ENCODE measurements at regions not wholly inside any gene's neighbourhood (a gene's known extent, or its start where the extent isn't known, plus 50 kb on each side); places are given as distances from the start of the nearest gene placed in this dataset.
"Not testable (repeated sequence)": the region's sequence is repeated elsewhere in the genome, so short reads cannot be mapped to it uniquely, and the experiment has no call there.

GRCh38 chr12:107144441-107144840 lies 51.1 kb upstream of the CRY1 start:
- no peak for DNase-seq

- no peak for DNase-seq
Measured at GRCh38 chr12:107144990-107145389, 51.6 kb upstream of the CRY1 start.

GRCh38 chr12:107145397-107145796 lies 52.0 kb upstream of the CRY1 start:
- DNase-seq, result no peak

GRCh38 chr12:107148107-107148506 lies 54.8 kb upstream of the CRY1 start:
- no peak for DNase-seq

- DNase-seq, result no peak
Measured at GRCh38 chr12:107152315-107152714, 59.0 kb upstream of the CRY1 start.

GRCh38 chr12:107159384-107159900 lies 66.1 kb upstream of the CRY1 start:
- no peak for DNase-seq

GRCh38 chr12:107163413-107163812 lies 70.1 kb upstream of the CRY1 start:
- DNase-seq, result no peak

- no peak for DNase-seq
Measured at GRCh38 chr12:107164392-107164791, 71.0 kb upstream of the CRY1 start.

GRCh38 chr12:107165581-107165980 lies 72.2 kb upstream of the CRY1 start:
- no peak for DNase-seq

- no peak for DNase-seq
Measured at GRCh38 chr12:107167756-107168155, 74.4 kb upstream of the CRY1 start.

- DNase-seq, result no peak
Measured at GRCh38 chr12:107169200-107169599, 75.9 kb upstream of the CRY1 start.

- no peak for DNase-seq
Measured at GRCh38 chr12:107178776-107179175, 85.4 kb upstream of the CRY1 start.

GRCh38 chr12:107179871-107180270 lies 86.5 kb upstream of the CRY1 start:
- no peak for DNase-seq

- no peak for DNase-seq
Measured at GRCh38 chr12:107180272-107180671, 86.9 kb upstream of the CRY1 start.

- no peak for DNase-seq
Measured at GRCh38 chr12:107184359-107184930, 91.1 kb upstream of the CRY1 start.

GRCh38 chr12:107196681-107197080 lies 103.3 kb upstream of the CRY1 start:
- DNase-seq, result no peak

GRCh38 chr12:107200394-107200793 lies 107.0 kb upstream of the CRY1 start:
- no peak for DNase-seq

- no peak for DNase-seq
Measured at GRCh38 chr12:107207931-107208525, 114.7 kb upstream of the CRY1 start.

- not testable (repeated sequence) for DNase-seq
Measured at GRCh38 chr12:107209700-107210099, 116.4 kb upstream of the CRY1 start.

GRCh38 chr12:107214373-107214773 lies 121.0 kb upstream of the CRY1 start:
- not testable (repeated sequence) for DNase-seq

- DNase-seq, result not testable (repeated sequence)
Measured at GRCh38 chr12:107216411-107216810, 123.1 kb upstream of the CRY1 start.

- no peak for DNase-seq
Measured at GRCh38 chr12:107219301-107219700, 126.0 kb upstream of the CRY1 start.

- DNase-seq, result no peak
Measured at GRCh38 chr12:107221913-107222312, 128.6 kb upstream of the CRY1 start.

- DNase-seq, result no peak
Measured at GRCh38 chr12:107223821-107224220, 130.5 kb upstream of the CRY1 start.

GRCh38 chr12:107225635-107226034 lies 132.3 kb upstream of the CRY1 start:
- DNase-seq, result no peak

Data from hematopoietic multipotent progenitor cell treated with erythropoietin and hydrocortisone succinate and interleukin-3 and kit ligand, for 8 days (in vitro differentiated cells).